HG02884 (cell line): ENCODE measurements at regions not wholly inside any gene's neighbourhood (a gene's known extent, or its start where the extent isn't known, plus 50 kb on each side); places are given as distances from the start of the nearest gene placed in this dataset.

ENCODE experiments used
- ATAC-seq: cut with Tn5 transposase; IDR thresholded peaks from one replicate; pipeline ENCODE4 v1.9.1; 2021; ENCODE audit warnings: mild to moderate bottlenecking, moderate library complexity; ENCODE audit not compliant: unreplicated experiment

- ATAC-seq = no peak
Measured at GRCh38 chr9:81741103-81741502, 51.8 kb upstream of the TLE1 start.

DNA sequence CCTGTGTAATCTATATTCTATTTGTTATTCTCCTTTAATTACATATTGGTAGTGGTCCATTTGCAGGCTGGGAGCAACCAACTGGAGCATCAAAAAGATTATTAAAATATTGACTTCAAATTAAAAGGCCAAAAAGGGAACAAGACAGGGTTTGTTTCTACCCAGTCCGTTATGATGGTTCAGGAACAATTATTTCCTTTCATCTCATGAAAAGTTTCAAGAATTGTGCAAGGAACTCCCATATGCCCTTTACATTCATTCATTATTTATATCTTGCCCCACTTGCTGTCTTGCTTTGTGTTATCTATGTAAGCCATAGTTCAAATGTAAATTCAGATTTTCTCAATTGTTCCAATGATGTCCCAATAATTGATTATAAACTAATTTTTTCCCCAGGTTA lies 58.7 kb upstream of the TLE1 start:
- no peak for ATAC-seq

DNA sequence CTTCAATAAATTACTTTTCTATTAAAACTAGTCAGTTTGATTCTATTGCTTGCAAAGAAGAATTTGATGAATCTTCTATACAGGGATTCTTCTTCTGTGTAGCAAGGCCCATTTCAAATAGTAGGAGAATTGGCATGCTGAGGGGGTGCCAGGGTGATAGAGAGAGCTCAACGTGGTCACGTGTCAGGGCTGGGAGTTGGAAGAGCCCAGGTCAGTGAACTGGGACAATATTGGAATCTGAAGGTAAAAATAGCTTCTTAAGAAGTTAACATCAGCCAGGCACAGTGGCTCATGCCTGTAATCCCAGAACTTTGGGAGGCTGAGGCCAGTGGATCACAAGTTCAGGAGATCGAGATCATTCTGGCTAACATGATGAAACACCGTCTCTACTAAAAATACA lies 64.1 kb upstream of the TLE1 start:
- no peak for ATAC-seq

DNA sequence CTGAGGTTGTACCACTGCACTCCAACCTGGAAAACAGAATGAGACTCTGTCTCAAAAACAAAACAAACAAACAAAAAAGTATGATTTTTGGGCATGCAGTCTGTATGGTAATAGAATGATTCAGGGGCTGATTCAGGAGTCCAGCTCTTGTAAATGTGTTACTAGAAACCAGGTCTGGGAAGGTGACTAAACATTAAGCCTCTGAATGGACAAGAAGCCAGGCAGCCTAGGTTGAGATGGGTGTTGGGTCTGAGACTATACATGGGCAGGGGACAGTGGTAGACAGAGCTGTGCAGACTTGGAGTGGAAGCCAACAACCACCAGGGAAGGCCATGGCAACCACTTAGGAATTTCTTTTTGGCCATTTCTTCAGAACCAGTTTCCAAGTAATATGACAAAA lies 64.9 kb upstream of the TLE1 start:
- ATAC-seq = no peak

DNA sequence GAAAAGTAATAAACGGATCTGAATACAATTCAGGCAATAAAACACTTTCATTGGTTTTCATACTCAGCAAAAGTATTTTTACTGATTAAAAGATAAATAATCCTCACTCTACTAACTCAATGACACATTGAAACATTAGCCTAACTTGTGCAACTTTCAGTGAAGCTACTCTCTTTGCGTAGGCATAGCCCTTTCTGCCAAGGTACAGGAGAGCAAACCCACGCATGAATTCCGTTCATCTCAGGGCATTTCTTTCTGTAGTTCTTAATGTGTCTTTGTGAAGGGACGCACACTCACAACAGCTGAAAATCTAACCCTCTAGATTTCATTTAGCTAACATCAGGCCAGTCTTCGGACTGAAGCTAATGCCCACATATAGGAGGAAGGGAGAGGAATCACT lies 66.4 kb upstream of the TLE1 start:
- ATAC-seq = no peak

GRCh38 chr9:81756561-81756960 lies 67.2 kb upstream of the TLE1 start:
- no peak for ATAC-seq

- ATAC-seq = no peak
Measured at GRCh38 chr9:81758123-81758797, 68.9 kb upstream of the TLE1 start.

- ATAC-seq = no peak
Measured at GRCh38 chr9:81759680-81760215, 70.4 kb upstream of the TLE1 start.

DNA sequence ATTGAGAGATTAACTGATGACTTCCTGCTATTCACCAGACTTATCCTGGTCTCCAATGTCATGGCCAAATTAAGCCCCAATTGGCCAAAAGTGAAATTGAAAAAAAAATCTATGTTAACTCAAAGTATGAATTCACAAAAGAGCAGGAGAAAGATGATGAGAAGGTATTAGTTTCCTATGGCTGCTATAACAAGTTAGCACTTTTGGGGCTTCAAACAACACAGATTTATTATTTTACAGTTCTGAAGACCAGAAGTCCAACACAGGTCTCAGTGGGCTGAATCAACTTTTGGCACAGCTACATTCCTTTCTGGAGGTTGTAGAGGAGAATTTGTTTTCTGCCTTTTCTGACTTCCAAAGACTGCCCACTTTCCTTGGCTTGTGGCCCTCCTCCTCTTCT lies 78.6 kb upstream of the TLE1 start:
- ATAC-seq = no peak

- no peak for ATAC-seq
Measured at GRCh38 chr9:81771571-81771970, 82.2 kb upstream of the TLE1 start.

DNA sequence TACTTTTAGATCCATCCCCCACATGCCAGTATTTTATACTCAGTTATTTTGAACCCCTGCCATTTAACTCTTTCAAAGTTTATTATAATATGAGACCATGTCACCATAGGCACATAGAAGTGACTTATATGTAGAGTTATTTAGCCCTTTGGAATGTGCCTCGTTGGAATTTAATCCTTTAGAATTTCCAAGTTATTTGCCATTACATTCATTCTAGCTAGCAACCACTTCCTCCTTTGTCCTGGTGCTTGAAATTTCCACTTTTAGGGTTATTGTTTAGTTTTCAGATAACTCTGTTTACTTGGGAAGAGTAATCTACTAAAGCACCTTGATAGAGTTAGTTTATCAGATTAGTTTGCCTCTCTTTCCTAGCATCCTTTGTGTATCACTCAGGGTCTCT lies 82.8 kb upstream of the TLE1 start:
- no peak for ATAC-seq

DNA sequence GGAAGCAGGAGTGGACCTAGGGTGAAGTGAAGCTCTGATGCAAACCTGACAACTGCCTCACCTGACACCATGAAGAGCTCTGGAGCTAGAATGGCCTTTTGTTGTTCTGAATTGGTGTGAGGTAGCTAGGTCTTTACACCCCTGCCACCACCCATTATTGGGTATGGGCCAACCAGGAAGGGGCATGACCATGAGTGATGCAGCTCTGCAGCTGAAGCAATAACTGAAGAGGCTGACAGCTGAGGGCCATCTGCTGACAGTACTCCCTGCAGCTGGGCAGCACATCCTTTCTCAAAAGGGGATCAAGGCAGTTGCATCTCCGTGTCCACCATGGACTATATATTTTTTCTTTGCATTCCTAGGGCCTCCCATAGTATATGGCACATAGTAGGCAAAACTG lies 87.0 kb upstream of the TLE1 start:
- no peak for ATAC-seq

DNA sequence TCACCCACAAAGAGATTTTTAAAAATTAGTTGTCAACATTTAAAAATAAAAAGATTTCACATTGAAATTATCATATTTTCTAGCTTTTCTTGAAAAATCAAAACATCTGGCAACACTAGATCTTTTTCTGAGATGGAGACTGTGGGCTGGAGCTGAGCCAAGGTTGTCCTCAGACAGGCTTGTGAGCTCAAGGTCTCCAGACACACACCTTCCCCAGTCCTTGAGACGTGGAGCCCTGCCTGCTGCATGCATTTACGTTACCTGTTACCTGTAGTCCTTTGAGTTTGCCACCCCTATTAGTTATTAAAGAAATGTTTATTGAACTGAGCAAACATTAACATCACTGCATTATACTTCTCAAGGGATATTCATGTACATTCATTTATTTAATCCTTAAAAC lies 87.5 kb upstream of the TLE1 start:
- ATAC-seq = no peak

DNA sequence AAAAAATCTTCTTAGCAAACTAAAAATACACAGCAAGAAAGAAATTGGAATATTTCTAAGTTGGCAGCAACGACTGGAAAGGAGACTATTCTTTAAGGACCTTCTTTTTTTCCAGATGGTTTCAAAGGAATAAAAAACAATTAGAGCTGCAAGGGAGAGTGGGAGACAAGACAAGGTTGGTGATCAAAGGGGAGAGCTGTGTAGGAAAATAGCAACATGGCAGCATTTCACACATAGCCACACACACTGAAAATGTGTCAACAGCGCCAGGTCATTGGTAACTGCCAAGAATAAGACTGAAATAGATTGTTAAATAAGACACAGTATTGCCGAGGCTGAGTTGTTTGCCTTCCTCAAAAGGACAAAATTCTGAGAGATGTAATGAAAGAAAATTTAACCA lies 88.1 kb upstream of the TLE1 start:
- no peak for ATAC-seq

DNA sequence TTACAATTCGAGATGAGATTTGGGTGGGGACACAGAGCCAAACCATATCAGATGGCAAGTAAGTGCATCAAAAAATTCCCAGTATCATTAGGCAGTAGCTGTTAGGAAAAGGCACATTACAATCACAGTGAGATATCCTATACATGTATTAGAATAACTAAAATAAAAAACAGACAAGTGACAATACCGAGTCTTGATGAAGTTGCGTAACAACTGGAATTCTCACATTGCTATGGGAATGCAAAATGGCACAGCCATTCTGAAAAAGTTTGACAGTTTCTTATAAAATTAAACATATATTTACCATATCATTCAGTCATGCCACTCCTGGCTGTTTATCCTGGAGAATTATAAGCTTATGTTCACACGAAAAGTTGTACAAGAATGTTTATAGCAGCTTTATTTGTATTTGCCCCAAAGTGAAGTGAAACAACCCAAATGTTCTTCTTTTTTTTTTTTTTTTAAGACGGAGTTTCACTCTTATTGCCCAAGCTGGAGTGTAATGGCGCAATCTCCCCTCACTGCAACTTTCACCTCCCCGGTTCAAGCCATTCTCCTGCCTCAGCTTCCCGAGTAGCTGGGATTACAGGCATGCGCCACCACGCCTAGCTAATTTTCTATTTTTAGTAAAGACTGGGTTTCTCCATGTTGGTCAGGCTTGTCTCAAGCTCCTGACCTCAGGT lies 93.1 kb upstream of the TLE1 start:
- no peak for ATAC-seq

DNA sequence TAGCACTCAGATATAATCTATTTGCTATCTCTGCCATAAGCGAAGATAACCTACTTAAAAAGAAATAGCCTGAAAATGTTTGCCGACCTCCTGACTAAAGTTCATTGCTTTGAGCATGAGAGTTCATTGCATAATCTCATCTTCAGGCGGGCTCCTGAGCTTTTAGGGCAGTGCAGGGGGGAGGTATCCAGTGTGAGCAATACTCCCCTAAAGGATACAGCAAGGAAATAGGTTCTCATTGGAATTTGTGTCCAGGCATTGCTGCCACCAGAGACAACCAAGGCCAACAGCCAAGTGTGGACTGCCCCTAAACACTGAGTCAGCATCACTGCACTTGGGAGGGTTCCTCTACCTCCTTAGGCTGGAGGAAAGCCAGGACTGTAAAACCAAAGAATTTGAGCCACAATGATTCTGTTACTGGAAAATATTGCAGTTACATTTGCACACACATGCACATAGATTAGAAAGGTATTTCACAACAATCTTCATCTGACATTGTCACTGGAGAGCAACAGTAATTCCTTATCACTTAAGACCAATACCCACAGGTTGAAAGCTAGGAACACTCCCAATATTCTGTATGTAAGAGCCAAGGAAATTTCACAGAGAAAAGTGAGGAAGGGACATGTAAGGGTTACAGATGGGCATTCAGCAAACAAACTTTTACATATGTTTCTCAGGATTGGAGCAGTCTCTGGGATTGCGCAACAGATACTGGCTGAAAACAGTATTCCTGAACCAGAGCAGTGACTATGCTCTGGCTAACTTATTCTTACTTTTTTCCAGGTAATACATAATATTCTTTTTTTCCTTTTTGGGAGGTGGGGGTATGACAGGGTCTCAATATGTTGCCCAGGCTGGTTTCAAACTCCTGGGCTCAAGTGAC lies 98.6 kb upstream of the TLE1 start:
- no peak for ATAC-seq

DNA sequence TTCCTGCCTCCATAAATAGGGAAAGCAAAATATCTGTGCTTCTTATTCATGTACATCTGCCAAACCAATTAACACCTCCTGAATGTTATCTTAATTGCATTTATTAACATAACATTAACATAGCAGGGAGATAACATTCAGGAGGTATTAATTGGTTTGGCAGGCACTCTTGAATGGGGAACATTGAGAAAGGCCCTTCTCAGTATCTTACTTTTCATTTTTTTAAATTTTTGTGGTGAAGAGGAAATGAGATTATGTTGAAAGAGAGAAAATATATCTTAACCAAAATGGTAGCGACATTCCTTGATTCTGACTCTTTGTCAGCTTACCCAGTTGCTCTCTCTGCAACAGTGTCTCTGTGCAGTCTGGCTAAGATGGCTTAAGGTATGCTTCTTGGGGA lies 100.4 kb upstream of the TLE1 start:
- no peak for ATAC-seq

DNA sequence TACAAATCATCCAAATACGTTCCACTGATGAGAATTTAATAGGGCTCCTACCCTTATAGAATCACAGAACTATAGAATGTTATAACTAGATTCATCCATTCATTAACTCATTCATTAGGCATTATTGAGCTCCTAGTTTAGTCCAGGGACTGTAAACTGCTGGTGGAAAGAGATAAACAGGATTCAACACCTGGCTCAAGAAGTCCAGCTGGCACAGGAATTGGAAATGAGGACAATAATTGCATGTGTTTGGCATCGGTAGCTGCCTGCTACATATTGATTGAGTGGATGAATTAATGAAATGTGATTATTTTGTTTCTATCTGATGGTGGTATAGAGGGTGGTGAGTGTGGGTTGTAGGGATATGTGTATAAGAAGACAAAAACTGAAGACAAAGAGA lies 100.8 kb upstream of the TLE1 start:
- no peak for ATAC-seq

DNA sequence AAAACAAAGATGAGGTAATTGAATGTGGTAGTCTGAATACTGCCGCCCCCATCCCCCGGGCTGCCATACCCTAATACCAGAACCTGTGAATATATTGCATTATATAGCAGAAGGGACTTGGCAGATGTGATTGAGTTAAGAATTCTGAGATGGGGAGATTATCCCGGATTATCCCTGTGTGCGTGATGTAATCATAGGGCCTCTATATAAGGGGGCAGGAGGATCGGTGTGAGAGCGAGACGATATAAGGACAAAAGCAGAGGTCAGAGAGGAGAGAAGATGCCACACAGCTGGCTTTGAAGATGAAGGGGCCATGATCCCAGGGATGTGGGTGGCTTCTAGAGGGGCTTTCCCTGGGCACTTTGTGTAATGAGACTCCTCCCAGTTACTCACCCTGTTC lies 101.7 kb upstream of the TLE1 start:
- ATAC-seq = no peak

- ATAC-seq = no peak
Measured at GRCh38 chr9:81798606-81799005, 109.3 kb upstream of the TLE1 start.

DNA sequence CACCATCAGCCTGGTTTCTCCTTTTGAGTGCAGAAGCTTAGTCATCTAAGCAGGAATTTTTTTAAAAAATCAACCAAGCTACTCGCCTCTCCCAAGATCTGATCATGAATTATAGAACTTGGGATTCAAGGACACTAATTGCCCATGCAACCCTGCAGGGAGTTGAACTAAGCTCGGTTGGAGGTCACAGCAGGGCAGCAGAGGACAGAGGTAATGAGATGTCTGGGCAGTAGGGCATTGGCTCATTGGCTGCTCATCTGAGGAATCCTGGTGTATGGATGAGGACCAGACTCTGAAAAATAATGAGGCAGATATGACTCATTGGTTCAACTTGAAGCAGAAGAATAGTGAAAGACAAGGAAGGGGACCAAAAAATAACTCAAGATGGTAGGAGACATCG lies 111.8 kb upstream of the TLE1 start:
- no peak for ATAC-seq

- no peak for ATAC-seq
Measured at GRCh38 chr9:81804306-81804705, 115.0 kb upstream of the TLE1 start.
